NCI-H2227 treated with DMSO at 0.1 percent for 48 hours (cell line): ENCODE measurements at regions not wholly inside any gene's neighbourhood (a gene's known extent, or its start where the extent isn't known, plus 50 kb on each side); places are given as distances from the start of the nearest gene placed in this dataset.

Experiments used
- DNase-seq: peaks from one replicate; lab custom pipeline; 2025; lab: John Stamatoyannopoulos, UW

DNA sequence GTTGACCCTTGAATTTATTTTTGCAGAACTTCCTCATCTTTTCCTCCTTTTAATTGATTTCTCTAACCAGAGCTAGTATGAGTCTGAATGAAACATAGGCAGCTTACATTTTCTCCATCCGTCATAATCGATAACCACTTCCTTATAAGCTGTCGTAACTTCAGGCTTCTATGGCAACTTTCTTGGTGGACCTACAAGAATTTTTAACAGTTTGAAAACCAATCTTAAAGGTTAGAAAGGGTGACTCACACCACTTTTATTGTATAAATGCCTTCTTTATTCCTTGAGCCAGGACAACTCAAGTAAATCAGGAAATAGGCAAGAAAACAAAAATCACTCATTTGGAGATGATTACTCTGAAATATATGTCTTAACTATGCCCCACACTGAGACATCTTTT lies 105.7 kb upstream of the KL start:
- no peak for DNase-seq

DNA sequence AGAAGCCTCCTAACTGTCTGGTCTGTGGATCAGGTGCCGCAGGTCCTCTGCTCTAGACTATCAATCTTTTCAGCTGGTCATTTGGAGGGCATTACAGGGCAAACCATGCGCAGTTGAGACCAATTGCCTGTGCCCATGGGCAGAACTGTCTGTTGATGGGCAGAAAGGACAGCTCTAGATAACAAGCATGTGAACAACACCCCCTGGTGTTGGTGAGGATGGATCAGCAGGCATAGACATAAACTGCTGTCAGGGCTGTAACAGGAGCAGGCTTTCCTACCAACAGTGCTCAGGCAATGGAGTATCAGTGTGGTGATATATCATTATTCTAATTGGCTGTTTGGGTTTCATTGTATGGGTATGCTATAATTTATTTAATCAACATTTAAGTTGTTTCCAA lies 104.7 kb upstream of the KL start:
- DNase-seq = peak; percentile 2

DNA sequence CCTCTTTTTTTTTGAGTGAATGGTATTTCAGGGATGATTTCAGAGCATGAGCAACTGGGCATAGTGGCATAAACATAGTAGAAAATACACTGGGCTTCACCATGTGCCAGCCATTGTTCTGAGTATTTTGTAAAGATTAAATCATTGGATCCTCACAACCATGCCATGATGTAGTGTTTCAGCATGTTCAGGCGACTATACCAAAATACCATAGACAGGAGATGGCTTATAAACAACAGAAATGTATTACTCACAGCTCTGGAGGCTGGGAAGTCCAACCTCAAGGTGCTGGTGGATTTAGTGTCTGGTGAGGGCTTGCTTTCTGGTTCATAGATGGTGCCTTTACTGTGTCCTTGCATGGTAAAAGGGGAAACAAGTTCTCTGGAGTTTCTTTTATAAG lies 101.5 kb upstream of the KL start:
- no peak for DNase-seq

GRCh38 chr13:32917504-32917903 lies 98.7 kb upstream of the KL start:
- no peak for DNase-seq

- DNase-seq = no peak
Observed at GRCh38 chr13:32923725-32924124, 92.5 kb upstream of the KL start.

GRCh38 chr13:32924886-32925285 lies 91.3 kb upstream of the KL start:
- no peak for DNase-seq

DNA sequence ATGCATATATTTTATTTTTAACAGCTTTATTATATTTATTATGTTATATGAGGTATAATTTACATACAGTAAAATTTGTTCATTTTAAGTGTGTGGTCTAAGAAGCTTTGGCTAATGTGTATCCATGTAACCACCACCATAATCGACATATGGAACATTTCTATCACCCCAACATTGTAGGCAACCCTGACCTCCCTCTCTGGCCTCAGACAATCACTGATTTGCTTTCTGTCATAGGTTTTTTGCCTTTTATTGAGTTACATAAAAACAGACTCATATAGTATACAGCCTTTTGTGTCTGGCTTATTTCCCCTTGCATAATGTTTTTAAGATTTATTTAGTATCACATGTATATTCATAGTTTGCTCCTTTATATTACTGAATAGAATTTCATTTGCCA lies 90.7 kb upstream of the KL start:
- no peak for DNase-seq

- no peak for DNase-seq
Observed at GRCh38 chr13:32932376-32932775, 83.8 kb upstream of the KL start.

DNA sequence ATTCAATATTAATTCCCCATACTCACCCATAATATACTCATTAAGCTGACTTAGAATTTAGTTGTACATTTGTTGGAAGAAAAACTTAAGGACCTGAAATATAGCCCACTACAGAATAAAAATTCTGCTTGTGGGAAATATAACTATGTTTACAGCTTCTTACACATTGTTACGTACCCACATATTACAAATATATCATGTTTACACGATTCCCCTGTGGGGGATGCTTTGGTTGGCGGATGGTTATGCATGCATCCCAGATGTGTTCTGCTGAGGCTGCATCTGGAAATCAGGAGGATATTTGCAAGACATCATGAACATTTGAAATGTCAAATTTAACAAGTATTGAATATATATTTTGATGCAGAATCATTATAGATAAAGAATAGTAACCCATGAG lies 79.5 kb upstream of the KL start:
- DNase-seq = no peak

DNA sequence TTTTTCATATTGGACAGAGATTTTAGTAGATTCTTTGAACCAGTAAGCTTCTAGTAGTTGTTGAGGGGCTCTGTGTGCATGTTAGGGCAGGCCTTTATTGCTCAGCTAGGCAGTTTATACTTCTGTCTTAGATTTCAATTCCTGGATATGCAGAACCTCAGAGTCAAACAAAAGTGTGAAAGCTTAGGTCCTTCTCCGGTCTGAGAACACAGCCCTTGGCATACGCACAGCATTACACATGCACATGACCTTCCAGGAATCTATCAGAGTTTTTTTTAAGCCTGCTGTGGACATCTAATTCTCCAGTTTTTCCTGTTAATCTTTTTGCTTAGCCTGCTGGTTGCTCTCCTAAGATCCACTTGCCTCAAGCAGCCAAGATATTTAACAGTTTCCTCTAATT lies 77.9 kb upstream of the KL start:
- no peak for DNase-seq

DNA sequence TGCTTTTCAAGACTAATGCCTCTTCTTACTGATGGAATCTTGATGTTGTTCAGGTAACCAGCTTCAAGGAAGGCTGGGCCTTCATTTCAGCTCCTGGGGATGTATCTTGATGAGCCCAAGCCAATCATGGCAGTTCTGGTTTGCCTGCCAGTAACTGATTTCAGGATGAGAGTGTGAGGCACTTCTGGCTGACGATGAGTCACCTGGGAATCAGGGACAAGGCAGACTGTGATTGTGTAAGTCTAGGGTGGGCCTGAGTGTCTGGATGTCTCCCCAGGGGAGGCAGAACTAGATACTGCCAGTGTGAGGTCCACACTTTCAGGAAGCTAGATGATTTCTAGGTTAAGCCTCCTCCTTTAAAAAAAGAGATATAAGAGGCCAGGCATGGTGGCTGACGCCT lies 77.3 kb upstream of the KL start:
- DNase-seq = no peak

DNA sequence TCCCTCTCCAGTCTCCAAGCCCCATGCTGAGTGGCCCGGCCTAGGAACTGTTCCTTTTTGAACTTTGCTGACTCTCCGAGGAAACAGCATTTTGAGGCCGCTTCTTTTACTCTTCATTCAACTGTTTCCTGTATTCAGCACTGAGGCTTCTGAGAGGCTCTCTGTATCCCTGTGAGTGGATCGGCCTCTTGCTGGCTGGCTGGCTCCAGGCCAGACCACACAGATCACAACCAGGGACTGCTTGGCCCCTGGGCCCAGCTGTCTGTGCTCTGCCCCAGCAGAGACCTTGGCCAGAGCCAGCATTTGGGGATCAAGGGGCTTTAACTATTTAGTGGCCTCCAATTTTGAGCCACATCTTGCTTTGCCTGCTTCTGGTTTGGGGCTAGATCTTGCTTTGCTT lies 75.6 kb upstream of the KL start:
- DNase-seq = no peak

GRCh38 chr13:32941368-32941767 lies 74.9 kb upstream of the KL start:
- DNase-seq = no peak

DNA sequence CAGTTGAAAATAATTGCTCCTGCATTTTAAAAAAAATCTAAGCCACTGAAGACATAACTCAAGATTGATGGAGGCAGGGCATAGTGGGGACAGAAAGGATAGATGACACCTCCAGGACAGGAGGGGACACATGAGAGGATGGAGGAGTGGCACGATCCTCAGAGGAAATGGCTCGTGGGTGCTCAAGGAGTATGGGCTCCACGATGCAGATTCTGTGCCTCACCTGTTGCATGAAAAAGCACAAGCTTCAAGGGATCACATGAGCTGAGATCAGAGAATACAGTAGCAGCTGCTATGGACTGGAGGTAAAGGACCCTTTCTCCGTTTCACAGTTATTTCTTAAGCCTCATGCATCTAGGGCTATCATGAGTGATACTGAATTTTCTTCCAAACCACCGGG lies 69.7 kb upstream of the KL start:
- no peak for DNase-seq

- peak; percentile 55 for DNase-seq
Observed at GRCh38 chr13:32947411-32948276, 68.6 kb upstream of the KL start.

GRCh38 chr13:32949820-32950219 lies 66.4 kb upstream of the KL start:
- DNase-seq = no peak

DNA sequence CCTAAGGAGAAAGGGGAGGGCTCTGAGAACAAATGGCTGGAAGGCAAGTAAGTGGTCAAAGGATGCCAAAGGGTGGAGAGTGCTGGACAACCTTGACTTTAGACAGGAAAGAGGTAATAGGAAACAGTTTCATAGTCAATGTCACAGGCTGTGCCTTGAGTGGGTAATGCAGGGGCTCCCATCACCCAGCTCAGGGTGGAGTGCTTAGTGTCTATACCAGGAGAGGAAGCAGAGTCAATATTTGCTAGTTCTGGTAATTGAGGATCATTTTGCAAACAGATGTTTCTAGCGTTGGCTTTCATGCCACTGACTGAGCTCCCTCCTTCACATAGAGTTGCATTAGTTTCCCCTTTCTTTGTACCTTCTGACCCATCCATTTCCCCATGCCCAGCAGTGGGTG lies 64.6 kb upstream of the KL start:
- DNase-seq = no peak

DNA sequence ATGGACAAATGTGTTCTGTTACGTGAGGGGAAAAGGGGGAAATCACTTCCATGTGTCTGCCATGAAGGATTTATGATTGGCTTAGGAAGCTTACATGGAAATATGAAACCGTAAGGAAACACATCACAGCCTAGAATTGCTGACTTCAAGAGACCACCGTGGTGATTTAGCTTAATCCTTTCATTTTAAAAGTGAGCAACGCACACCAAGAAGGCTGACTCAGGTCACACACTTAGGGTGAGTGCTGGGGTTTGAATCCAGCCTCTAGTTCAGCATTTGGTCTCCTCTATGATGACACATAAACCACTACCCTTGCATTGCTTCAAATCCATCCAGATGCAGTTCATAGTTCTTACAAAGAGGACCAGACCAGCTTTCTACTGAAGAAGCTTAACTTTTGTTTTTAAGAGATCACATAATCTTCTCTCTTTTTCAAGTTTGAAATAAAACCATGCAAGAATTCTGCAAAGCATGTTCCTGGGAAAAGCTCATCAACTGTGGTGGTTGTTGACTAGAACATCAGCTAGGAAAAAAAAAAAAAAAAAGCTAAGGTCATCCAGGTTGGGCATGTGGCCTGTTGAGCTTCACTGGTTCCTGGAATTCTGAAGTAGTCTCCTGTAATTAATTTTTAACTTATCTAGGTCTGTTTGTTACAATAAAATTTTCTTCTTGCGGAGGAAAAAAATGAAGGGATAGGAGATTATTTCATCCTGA lies 60.2 kb upstream of the KL start:
- DNase-seq = no peak

GRCh38 chr13:32956595-32956933 lies 59.7 kb upstream of the KL start:
- DNase-seq = no peak

GRCh38 chr13:32960626-32961025 lies 55.6 kb upstream of the KL start:
- no peak for DNase-seq

GRCh38 chr13:32961724-32962123 lies 54.5 kb upstream of the KL start:
- no peak for DNase-seq

DNA sequence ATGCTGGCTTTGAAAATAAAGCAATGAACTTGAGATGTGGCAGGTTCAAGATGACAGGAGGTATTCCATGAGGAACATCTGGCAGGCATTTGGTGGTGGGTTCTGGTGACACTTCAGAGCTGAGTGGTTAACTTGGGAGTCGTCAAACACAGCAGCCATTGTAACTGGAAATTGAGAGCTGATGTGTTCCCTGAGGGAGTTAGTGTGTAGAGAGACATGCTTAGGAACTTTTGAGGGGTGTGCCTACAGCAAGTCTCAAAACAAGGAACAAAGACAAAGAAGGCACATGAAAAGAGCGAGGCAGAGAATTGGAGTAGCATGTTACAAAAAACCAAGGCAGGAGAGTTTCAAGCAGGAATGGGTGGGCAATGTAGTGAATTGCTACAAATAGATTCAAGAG lies 53.9 kb upstream of the KL start:
- no peak for DNase-seq

DNA sequence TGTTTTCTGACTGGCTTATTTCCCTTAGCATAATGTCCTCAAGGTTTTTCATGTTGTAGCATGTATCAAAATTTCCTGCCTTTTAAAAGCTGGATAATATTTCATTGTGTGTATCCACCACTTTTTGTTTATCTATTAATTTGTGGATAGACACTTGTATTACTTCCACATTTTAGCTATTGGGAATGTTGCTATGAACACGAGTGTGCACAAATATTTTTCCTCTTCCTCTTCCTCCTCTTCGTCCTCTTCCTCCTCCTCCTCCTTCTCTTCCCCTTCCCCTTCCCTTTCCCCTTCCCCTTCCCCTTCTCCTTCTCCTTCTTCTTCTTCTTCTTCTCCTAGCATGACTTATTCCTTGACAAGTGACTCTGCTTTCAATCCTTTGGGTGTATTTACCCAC lies 51.2 kb upstream of the KL start:
- no peak for DNase-seq
